ENCODE measurements at regions not wholly inside any gene's neighbourhood (a gene's known extent, or its start where the extent isn't known, plus 50 kb on each side); places are given as distances from the start of the nearest gene placed in this dataset.

DNA sequence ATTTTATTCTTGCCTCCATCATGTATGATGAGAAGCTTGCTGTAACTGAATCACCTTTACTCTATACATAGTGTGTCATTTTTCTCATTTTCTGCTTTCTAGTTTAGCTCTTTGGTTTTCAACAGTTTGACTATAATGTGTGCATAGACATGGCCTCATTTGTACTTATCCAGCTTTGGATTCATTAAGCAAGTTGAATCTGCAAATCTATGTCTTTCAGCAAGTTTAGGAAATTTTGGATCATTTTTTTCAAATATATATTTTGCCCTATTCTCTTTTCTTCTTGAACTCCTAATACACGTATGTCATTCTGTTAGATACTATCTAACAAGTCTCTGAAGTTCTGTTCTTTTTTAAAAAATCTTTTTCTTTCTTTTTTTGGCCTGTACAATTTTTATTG, 57.8 kb downstream of the PRLHR start:
- DNase-seq, result no peak

DNA sequence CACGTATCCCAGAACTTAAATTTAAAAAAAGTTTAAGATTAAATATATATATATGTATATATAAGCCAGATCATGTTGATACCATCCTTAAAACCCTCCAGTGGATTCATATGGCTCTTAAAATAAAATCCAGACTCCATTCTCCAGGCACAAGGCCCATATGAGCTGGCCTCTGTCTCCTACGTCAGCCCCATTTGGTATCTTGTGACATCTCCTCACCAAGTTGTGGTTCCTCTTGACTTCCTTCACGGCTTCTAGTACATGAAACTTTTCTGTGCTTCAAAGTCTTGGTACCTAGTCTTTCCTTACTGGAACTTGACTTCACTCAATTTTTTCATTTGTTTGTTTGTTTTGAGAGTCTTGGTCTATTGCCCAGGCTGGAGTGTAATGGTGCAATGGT, 61.3 kb downstream of the PRLHR start:
- DNase-seq, result no peak

DNA sequence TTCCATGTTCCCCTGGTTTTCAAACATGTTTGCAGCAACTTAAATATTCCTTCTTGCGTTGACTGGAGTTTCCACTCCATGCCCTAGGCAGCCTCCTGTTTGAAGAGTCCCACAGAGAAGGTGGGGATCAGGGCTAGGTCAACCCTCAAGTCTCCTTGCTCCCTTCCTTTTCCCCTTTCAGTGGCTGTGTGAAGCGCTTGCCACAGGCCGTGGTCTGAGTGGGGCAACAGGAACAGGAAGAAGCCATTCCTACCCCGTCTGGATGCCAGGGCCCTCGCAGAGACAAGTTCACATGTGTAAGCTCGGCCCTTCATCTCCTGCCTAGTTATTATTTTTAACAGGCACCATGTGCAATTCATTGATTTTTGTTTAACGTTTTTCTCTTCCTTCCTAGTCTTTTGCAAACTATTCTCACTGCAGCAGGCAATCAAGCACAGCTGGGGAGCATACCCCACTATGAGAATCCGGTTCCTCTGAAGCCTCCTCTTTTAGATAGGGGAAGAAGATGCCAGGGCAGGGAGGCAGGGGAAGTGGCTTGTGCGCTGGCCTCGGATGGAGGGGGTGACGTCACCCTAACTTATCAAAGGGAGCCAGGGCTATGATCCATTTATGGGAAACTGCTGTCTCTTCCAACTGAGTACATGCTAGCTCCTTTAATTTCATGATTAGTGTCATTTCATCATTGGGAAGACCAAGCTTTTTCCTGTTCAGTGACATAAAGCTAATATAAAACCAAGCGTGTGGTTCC, 64.2 kb downstream of the PRLHR start:
- no peak for DNase-seq

DNA sequence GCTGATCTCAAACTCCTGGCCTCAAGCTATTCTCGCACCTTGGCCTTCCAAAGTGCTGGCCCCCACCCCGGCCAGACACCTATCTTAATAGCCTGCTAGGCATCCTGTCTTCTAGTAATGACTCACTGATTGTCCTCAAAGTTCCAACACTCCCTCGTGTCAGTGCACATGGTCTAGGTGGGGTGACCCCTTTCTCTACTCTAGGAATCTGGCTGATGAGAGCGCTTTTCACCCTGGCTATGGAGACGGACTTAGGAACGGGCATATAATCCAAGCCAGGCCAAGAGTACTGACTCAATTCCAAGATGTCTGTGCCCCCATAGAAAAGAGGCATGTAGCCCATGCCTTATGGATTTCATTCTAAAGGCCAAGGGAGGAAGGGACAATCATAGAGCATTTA, 67.0 kb downstream of the PRLHR start:
- no peak for DNase-seq

DNA sequence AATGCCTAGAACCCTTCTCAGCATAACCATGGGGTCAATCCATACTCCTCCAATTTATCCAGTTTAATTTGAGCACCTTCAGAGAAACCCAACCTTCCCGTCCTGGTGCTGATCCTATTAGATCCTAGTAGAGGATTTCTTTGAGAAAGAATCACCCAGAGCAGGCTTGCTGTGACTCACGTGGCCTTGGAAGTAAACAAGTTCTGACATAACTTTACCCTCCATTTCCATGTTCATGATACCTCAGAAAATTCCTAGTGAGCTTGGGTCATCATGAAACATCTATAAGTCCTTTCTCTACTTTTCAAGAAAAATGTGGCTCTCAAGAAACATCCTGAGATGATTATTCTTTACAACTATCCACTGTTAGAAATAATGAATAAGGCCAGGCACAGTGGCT, 71.7 kb downstream of the PRLHR start:
- DNase-seq, result no peak

DNA sequence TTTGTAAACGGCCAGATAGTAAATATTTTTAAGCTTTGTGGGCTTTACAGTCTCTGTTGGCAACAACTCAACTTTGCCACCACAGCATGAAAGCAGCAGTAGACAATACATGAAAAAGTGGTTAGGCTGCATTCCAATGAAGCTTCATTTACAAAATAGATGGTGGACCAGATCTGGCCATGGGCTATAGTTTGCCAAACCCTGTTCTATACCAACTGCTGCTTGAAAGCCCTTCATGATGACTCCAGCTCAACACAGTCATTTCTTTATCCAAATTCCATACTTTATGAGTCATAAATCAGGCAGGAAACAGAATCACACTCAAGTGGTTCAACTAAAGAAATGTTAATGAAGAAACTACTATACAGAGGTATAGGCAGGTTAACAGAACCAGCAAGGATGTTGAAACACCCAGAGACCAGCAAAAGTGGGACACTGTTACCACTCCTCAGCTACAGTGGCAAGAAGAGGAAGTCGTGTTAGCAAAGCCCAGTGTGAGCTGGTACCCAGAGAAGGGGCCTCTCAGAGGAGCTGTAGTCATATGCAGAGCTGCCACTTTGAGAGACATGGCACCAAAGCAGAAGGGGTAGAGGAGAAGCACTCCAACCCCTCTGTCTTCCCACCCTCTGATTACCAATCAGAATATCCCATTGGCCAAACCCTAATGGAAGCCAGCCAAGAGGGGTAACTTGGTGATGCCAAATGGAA, 72.5 kb downstream of the PRLHR start:
- DNase-seq, result no peak

DNA sequence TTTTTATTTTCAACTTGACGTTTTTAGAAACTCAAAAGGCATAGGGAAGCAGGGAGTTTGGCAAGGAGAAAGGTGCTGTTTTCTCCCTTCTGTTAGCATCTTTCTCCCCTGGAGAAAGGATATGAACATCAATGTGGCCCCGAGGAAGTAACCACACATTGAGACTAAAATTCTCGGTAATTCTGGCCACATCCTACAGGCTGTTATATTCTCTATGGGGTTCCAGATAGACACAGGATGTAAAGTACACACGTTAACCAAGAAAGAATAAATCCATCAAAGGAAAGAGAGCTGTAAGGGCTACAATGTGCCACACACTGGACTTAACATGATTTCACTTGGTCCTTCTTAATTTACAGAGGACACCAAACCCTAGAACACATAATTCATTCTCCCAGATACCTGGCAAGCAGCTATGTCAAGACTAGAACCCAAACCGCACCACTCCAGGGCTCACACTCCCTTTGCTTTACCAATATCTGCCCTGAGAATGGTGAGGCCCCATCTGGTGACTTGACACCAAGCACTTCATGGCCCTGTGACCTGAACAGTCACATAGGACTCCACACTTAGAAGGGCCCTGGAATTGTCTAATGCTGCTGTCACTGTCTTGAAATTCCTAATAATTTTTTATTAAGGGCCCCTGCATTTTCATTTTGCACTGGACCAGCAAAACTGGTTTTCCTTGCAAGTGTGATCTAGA, 73.9 kb downstream of the PRLHR start:
- no peak for DNase-seq

DNA sequence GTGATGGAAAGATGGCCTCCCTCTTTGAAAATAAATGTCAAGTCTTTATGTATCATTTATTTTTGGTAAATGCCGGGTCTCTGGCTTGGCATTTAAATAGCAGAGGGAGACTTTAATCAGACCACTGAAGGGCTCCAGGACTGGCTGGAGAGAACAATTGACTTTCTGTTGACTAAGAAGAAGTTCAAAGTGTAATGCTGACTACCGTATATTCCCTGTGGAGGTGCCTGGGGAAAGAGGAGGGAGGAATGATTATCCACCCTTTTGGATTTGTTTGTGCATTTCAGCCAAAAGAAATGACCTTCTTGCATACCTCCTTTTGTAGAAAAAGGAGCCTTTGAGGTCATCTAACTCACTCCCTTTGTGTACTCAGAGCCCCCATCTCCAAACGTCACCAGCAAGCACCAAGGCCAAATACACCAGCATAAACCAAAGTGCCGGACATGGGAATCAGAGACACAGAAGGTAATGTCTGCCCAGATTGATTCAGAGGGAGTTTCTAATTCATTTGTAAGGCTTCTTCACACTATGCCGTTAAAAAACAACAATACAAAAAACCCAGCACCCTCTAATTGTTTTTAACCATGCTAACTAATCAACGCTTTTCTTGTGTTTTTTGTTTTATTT, 75.2 kb downstream of the PRLHR start:
- DNase-seq, result no peak

DNA sequence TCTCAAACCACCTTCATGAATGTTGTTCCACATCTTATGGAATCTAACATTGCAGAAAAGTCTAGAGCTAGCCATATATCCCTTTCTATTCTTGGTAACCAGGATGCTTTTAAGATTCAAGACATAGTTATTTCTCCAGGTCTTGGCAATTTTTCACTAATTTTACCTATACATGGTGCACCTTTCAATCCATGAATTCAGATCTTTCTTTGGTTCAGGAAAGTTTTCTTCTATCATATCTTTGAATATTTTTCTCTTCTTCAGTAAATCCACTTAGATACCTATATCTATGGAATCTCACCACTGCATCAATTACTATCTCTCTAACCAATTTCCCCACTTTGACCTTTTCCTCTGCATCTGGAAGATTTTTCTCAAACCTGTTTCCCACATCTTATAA, 77.4 kb downstream of the PRLHR start:
- no peak for DNase-seq

DNA sequence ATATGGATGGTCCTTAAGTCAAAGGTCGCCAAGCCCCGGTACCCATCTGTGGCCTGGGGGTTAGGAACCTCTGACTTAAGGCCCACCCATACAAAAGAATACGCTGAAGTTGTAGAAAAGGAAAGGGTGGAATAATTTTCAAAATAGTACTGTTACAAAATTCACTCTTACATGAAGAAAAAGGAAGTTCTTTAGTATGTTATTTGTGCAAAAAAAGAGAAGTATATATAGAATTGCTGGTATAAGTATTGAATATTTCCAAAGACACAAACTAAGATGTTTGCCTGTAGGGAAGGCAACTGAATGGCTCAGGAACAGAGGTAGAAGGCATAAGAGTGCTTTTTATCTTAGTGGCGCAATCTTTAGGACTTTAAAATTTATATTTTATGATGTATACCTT, 78.7 kb downstream of the PRLHR start:
- DNase-seq, result no peak

DNA sequence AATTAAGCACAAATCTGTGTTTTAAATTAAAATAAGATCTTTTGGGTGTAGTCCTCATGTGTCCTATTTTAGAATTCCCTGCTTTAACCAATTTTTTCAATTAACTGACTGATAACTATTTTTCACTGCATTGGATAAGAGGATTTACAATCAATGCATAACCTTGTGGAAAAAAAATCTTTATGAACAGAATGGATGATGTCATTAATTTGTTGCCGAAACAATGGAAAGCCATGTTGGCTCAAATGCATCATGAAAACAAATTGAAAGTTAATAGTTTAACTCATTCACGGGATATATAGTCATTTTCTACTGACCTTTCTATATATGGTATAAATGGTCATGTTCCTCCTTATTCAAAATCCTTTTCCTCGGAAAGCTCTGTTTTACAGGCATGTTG, 82.3 kb downstream of the PRLHR start:
- DNase-seq, result no peak

DNA sequence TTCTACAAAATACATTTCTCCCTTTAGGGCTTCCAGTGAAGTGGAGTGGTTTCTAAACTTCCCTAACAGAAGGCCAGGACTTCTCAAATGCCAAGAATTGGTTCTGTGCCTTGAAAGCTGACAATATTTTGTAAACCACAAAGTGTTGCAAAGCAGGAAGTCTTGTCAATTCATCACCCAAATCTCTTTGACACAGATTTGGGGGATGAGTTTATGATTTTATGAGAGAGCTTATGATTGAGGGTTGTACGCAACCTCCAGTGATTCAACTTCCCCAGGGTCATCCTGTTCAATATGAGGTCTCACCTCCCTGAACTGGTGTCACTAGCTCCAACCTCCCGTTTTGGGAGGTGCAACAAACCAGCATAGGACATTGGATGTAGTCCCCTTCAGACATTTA, 83.7 kb downstream of the PRLHR start:
- no peak for DNase-seq

DNA sequence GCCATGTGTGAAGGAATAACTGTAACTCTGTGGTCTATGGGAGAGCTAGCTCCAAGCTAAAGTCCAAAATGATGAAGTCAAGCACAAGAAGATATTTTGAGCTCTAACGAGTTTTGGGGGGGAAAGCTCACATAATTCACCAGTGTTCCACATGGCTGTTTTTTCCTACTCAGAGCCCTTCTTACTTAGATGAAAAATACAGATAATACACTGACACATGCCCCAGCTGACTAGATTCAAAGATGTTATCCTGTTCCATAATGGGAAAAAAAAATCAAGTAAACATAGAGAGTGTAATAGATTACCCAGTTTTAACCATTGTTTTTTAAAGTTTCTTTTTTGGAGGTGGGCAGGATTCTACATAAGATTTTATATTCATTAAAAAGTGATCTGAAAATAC, 86.6 kb downstream of the PRLHR start:
- no peak for DNase-seq

DNA sequence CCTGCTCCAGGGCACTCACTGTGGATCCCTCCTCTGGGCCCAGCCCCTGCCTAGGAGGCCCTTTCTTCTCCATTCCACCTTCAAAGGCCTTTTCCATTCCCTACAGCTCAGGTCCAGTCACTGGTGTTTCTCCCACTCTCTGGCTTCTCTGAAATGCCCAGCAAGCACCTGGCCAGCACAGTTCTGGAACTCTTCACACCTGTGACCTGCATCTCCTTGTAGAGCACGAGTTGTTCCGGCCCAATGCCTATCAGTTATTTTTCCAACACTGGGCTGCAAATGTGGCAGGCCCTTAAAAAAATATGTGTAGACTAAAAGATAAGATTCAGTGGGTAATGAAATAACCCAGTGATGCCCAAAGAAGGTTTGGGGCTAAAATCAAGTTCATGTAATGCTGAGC, 87.1 kb downstream of the PRLHR start:
- DNase-seq, result no peak

DNA sequence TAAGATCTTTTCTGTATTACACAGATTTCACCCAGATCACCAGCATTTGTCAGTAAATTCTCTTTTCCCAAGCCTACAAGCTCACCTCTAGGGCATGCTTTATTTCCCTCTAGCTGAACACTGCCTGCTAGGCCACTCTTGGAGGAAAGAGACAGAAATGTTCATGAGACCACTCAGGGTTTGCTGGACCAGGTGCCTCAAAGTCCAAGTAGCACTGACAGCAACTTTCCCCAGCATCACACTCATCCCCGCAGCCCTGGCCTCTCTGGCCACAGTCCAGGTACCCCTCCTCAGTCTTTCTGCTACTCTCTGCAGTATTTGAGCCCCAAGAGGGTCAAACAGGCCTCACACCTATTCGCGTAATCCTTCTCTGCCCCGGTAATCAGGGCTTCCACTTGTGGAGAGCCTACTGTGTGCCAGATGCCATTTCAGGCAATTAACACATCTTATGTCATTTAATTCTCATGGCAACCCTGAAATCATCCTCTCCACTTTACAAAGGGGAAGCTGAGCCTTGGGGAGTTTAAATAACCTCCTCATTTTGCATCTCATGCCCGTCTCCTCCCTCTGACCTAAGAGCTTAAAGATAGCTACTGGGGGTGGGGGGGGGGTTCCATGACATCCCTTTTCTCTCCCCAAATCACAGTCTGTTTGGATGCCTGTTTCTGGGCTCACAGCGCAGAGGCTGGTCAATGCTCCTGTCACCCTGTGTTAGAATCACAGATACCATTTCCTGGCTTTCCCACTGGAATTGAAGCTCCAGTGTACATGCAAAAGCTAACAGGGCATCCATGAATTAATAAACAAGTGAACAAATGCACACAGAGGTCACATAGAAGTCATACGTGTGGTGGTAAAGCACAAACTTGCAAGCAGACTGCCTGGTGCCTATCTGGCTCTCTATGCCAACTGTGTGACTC, 88.5 kb downstream of the PRLHR start:
- no peak for DNase-seq

DNA sequence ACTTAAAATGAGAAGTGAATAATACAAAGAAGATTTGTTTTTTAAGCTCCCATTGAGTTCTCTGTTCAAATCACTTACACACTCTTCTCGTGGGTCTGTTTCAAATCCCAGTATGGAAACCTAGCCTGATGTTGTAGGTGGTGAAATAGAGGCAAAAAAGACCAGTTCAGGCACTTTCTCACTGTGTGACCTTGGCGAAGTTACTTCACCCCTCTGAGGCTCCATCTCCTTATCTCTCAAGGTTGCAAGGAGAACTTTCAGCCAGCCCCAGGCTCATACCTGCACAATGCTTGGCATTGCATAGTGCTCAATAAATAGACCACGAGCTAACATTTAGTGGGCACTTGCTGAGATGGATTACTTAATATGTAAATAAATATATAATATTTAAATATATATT, 90.1 kb downstream of the PRLHR start:
- no peak for DNase-seq

DNA sequence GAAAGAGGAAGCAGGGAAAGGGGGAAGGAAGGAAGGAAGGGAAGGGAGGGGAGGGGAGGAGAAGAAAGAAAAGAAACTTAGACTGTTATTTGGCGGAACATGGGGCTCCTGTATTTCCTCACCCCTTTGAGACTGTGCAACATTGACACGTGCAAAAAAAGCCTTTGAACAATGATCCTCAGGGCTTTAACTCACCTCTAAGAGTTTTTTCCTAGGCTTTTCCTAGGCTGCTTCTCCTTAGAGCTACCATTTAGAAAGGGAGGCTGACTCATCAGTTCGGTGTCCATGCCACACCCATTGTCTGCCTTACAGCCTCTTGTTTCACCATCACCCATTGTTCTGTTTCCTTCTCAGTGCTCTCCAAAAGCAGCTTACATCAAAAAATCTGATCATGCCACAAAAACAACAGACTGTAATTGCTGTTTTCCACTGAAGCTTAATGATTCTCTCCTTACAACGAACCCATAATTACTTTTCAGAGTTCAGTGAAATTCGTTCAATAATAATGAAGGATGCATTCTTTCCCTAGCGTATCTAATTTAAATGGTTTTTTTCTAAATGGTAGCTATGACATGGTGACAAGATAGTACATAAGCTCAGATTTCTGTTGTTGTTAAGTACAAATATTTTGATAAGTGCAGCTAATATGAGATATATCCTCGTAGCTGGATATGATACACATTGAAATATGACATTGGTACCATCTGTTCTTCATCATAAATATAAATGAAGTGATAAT, 90.8 kb downstream of the PRLHR start:
- no peak for DNase-seq

DNA sequence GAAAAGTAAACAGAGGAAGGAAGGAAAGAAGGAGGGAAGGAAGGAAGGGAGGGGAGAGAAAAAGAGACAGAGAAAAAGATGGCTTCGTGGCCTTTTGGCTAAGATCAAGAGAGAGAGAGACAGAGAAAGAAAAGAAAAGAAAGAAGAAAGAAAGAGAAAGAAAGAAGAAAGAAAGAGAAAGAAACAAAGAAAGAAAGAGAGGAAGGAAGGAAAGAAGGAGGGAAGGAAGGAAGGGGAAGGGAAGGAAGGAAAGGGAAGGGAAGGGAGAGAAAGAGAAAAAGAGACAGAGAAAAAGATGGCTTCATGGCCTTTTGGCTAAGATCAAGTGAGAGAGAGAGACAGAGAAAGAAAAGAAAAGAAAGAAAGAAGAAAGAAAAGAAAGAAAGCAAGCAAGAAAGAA, 91.4 kb downstream of the PRLHR start:
- DNase-seq, result no peak

DNA sequence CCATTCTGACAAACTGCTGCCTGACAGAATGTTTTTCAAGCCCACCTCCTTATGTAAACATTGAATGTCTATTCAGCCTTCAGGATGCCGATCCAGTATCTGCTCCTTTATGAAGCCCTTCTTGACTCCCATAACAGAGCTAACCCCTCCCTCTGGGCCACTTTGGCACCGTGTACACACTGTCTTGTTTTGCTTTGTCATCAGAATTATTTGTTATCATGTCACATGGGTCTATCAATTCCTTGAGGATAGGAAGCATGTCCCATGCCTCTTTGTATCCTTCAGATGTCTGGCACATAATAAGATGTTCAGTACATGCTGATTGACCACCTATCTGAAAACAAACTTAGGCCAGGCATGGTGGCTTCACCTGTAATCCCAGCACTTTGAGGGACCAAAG, 92.3 kb downstream of the PRLHR start:
- no peak for DNase-seq

DNA sequence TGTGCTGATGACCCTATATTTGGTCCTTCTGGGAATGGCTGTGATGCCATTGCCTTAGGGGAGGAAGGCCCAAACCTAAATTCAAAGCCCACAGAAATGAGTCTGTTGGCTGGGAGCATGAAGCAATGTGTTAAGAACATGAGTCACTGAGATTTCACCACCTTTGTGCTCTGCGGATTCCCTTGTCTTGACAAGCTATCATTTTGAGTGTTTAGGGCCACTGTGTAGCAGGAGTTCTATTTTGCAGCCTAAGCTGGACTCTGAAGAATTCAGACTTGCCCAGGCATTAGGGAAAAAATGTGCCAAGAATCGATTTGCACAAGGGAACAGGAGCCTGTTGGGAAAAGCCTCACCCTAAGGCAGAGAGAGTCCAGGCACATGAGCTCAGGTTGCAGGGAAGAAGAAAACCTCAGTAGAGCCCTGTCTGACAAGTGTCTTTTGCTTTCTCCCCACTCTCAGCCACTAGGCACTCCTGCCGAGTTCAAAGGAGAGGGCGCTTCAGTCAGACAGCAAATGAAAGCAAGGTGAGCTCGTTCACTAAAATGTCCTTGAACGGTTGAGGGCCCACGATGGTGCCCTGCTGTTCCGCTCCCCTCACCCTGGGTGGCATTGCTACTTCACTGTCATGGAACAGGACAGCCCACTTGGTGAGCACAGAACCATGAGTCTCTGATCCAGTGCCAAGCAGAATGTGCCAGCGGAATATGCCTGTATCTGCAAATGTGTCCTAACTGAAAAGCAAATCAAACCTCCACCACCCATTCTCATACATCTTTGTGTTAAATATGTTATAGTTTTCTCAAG, 93.6 kb downstream of the PRLHR start:
- no peak for DNase-seq

DNA sequence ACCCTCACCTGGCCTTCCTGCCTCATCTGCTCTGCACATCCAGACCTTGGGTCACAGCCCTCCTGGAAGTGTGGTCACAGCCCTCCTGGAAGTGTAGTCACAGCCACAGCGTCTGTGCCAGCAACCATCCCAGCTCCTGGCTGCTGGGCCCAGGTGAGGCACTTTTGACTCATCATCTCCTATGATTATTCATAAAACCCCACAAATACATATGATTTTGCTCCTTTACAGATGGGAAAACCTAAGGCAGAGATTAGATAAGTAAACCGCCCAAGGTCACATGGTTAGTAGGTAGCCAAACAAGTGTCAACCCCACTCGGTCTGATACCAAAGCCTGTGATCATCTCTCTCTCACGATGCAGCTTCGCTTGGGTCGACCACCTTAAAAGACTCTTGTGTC, 94.3 kb downstream of the PRLHR start:
- DNase-seq, result no peak

Data from NCI-H1105 treated with DMSO at 0.1 percent for 48 hours (cell line).